ENCODE measurements at regions not wholly inside any gene's neighbourhood (a gene's known extent, or its start where the extent isn't known, plus 50 kb on each side); places are given as distances from the start of the nearest gene placed in this dataset.
"Not testable (repeated sequence)": the region's sequence is repeated elsewhere in the genome, so short reads cannot be mapped to it uniquely, and the experiment has no call there.

DNA sequence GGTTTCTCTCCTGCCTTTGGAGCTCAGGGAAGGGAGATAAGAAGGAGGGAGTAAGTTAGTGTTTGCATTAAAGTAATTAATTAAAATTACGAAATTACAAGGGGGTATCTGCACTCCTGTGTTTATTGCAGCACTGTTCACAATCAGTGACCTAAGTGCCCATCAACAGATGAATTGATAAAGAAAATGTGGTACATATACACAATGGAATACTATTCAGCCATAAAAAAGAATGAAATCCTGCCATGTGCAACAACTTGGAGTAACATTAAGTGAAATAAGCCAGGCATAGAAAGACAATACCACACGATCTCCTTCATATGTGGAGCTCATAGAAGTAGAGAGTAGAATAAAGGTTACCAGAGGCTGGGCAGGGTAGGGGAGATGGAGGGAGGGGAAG lies 202.0 kb downstream of the SHQ1 start:
- no peaks in the 10 kb centered on the region for H3K36me3 ChIP-seq (replicated peaks; ENCODE audit: insufficient read depth, low read length)
- H3K4me3 ChIP-seq (ENCODE audit: low read length): no peak overlapping the region
- DNase-seq: no peak
- no peak overlapping the region for H2AFZ ChIP-seq (ENCODE audit: low read length)
- H3K9ac ChIP-seq (ENCODE audit: low read length): no peak overlapping the region
- no peak overlapping the region for H3K27ac ChIP-seq (ENCODE audit: low read length)
- no peaks in the 10 kb centered on the region for H3K4me1 ChIP-seq (ENCODE audit: low read length)
- H4K20me1 ChIP-seq (ENCODE audit: insufficient read depth, low read length): no peaks in the 10 kb centered on the region
- no peaks in the 10 kb centered on the region for H3K79me2 ChIP-seq (ENCODE audit: low read length)
- H3K9me2 ChIP-seq (replicated peaks; ENCODE audit: insufficient read depth, low read length): no peaks in the 10 kb centered on the region
- H3F3A ChIP-seq (ENCODE audit: insufficient read depth, low read length): no peaks in the 10 kb centered on the region
- no peaks in the 10 kb centered on the region for H3K9me3 ChIP-seq (replicated peaks; ENCODE audit: insufficient read depth, low read length)
- H3K4me2 ChIP-seq (ENCODE audit: low read depth, low read length): no peak overlapping the region
- H3K27me3 ChIP-seq (replicated peaks; ENCODE audit: insufficient read depth, low read length): no peaks in the 10 kb centered on the region
- TF ChIP-seq EZH2phosphoT487 (IDR thresholded peaks at IDR 0.05; ENCODE audit: low read length) (no peak), EZH2 (optimal IDR thresholded peaks at IDR 0.05; ENCODE audit: low read depth, low read length) (no peak)
- TF ChIP-seq, protein P1, sequence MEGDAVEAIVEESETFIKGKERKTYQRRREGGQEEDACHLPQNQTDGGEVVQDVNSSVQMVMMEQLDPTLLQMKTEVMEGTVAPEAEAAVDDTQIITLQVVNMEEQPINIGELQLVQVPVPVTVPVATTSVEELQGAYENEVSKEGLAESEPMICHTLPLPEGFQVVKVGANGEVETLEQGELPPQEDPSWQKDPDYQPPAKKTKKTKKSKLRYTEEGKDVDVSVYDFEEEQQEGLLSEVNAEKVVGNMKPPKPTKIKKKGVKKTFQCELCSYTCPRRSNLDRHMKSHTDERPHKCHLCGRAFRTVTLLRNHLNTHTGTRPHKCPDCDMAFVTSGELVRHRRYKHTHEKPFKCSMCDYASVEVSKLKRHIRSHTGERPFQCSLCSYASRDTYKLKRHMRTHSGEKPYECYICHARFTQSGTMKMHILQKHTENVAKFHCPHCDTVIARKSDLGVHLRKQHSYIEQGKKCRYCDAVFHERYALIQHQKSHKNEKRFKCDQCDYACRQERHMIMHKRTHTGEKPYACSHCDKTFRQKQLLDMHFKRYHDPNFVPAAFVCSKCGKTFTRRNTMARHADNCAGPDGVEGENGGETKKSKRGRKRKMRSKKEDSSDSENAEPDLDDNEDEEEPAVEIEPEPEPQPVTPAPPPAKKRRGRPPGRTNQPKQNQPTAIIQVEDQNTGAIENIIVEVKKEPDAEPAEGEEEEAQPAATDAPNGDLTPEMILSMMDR (IDR thresholded peaks at IDR 0.05; ENCODE audit: low read length): no peak

DNA sequence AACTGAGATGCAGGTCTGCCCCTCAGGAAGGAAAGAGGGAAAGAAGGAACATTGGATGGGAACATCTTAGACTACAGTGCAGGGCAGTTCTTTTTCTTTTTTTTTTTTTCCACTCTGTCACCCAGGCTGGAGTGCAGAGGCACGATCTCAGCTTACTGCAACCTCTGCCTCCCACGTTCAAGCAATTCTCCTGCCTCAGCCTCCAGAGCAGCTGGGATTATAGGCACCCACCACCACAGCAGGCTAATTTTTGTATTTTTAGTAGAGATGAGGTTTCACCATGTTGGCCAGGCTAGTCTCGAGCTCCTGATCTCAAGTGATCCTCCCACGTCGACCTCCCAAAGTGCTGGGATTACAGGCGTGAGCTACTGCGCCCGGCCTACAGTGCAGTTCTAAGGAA lies 204.6 kb downstream of the SHQ1 start:
- H3K9me3 ChIP-seq (replicated peaks; ENCODE audit: insufficient read depth, low read length); H3K4me2 ChIP-seq (ENCODE audit: low read depth, low read length): not testable (repeated sequence)

DNA sequence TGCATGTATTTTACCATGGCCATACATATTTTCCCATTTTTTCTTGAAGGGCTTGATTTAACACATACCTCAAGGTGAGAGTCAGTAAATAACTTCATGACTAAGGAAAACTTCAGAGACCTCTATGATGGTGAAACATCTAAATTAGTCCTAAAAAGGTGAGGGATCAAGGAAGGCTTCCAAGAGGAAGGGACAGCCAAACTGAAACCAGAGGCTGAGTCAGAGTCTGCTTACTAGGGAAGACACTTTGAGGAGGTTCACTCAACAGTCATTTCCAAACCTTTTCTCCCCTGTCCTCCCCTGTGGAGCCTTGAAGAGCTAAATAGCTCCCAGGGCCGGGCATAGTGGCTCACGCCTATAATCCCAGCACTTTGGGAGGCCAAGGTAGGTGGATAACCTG lies 206.6 kb downstream of the SHQ1 start:
- Histone ChIP-seq H3F3A (ENCODE audit: insufficient read depth, low read length) (no peaks in the 10 kb centered on the region), H4K20me1 (ENCODE audit: insufficient read depth, low read length) (no peaks in the 10 kb centered on the region), H3K79me2 (ENCODE audit: low read length) (no peaks in the 10 kb centered on the region), H3K4me2 (ENCODE audit: low read depth, low read length) (no peak overlapping the region), H2AFZ (ENCODE audit: low read length) (no peak overlapping the region), H3K27me3 (replicated peaks; ENCODE audit: insufficient read depth, low read length) (no peaks in the 10 kb centered on the region), H3K4me3 (ENCODE audit: low read length) (no peak overlapping the region), H3K36me3 (replicated peaks; ENCODE audit: insufficient read depth, low read length) (no peaks in the 10 kb centered on the region), H3K4me1 (ENCODE audit: low read length) (no peaks in the 10 kb centered on the region), H3K27ac (ENCODE audit: low read length) (no peak overlapping the region), H3K9me2 (replicated peaks; ENCODE audit: insufficient read depth, low read length) (no peaks in the 10 kb centered on the region), H3K9me3 (replicated peaks; ENCODE audit: insufficient read depth, low read length) (no peaks in the 10 kb centered on the region), H3K9ac (ENCODE audit: low read length) (no peak overlapping the region)
- DNase-seq: no peak
- no peak for TF ChIP-seq EZH2phosphoT487 (IDR thresholded peaks at IDR 0.05; ENCODE audit: low read length)
- TF ChIP-seq EZH2 (optimal IDR thresholded peaks at IDR 0.05; ENCODE audit: low read depth, low read length): no peak
- TF ChIP-seq, protein P1 (IDR thresholded peaks at IDR 0.05; ENCODE audit: low read length): no peak

More for the DNA sequence above, 204.6 kb downstream of the SHQ1 start:
- not testable (repeated sequence) for H4K20me1 ChIP-seq (ENCODE audit: insufficient read depth, low read length); H2AFZ ChIP-seq (ENCODE audit: low read length); H3K36me3 ChIP-seq (replicated peaks; ENCODE audit: insufficient read depth, low read length); H3K4me3 ChIP-seq (ENCODE audit: low read length); H3F3A ChIP-seq (ENCODE audit: insufficient read depth, low read length); H3K9me2 ChIP-seq (replicated peaks; ENCODE audit: insufficient read depth, low read length); DNase-seq; H3K27ac ChIP-seq (ENCODE audit: low read length); H3K4me1 ChIP-seq (ENCODE audit: low read length); H3K27me3 ChIP-seq (replicated peaks; ENCODE audit: insufficient read depth, low read length); H3K9ac ChIP-seq (ENCODE audit: low read length); H3K79me2 ChIP-seq (ENCODE audit: low read length)

DNA sequence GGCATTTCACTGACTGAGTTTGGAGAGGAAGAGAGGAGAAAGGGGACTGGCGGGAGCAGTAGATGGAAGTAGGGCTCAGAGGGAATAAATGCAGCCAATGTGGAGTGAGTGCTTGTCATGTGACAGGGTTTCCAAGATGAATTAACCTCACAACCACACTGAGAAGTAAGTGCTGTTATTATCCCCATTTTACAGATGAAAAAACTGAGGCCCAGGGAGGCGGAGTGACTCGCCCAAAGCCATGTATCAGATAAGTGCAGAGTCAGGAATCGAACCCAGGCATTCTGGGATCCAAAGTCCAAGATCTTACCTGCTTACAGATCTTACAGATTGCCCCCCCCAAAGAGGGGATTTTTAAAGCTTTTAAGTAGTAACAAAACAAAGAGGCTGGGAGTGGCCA lies 207.2 kb downstream of the SHQ1 start:
- Histone ChIP-seq H3K9me2 (replicated peaks; ENCODE audit: insufficient read depth, low read length) (no peaks in the 10 kb centered on the region), H3K36me3 (replicated peaks; ENCODE audit: insufficient read depth, low read length) (no peaks in the 10 kb centered on the region), H3K9ac (ENCODE audit: low read length) (no peak overlapping the region), H3K79me2 (ENCODE audit: low read length) (no peaks in the 10 kb centered on the region), H3K27me3 (replicated peaks; ENCODE audit: insufficient read depth, low read length) (no peaks in the 10 kb centered on the region), H3F3A (ENCODE audit: insufficient read depth, low read length) (no peaks in the 10 kb centered on the region), H3K9me3 (replicated peaks; ENCODE audit: insufficient read depth, low read length) (no peaks in the 10 kb centered on the region), H3K4me1 (ENCODE audit: low read length) (no peaks in the 10 kb centered on the region), H2AFZ (ENCODE audit: low read length) (no peak overlapping the region), H4K20me1 (ENCODE audit: insufficient read depth, low read length) (no peaks in the 10 kb centered on the region), H3K4me2 (ENCODE audit: low read depth, low read length) (no peak overlapping the region), H3K4me3 (ENCODE audit: low read length) (no peak overlapping the region), H3K27ac (ENCODE audit: low read length) (no peak overlapping the region)
- TF ChIP-seq, protein P1 (IDR thresholded peaks at IDR 0.05; ENCODE audit: low read length): no peak
- TF ChIP-seq EZH2 (optimal IDR thresholded peaks at IDR 0.05; ENCODE audit: low read depth, low read length): no peak
- TF ChIP-seq EZH2phosphoT487 (IDR thresholded peaks at IDR 0.05; ENCODE audit: low read length): no peak
- DNase-seq: no peak
